Keratinocyte (primary cell): ENCODE measurements at regions not wholly inside any gene's neighbourhood (a gene's known extent, or its start where the extent isn't known, plus 50 kb on each side); places are given as distances from the start of the nearest gene placed in this dataset.

Source experiments
- DNase-seq: peaks from one replicate; pipeline ENCODE4 v3.0.0-alpha.2; 2011; ENCODE audit warnings: low read depth, missing footprints, low spot score
- FAIRE-seq: peaks from 2 replicates; lab custom pipeline; 2011; peaks lifted over from hg19 to GRCh38; lab: Jason Lieb, UNC
- H2AFZ ChIP-seq: 2 replicates; pipeline ENCODE4 v1.6.0; 2012; ENCODE audit warnings: low read length, control low read depth, inconsistent platforms; ENCODE audit not compliant: control insufficient read depth
- H3K27ac ChIP-seq: 2 replicates; pipeline ENCODE4 v1.5.1; 2011; ENCODE audit warnings: low read length; ENCODE audit not compliant: control insufficient read depth, insufficient read depth
- H3K27me3 ChIP-seq: 3 replicates; pipeline ENCODE4 v1.6.0; 2011; ENCODE audit warnings: low read length; ENCODE audit not compliant: control insufficient read depth, insufficient read depth; ENCODE audit errors: extremely low read depth
- H3K36me3 ChIP-seq, 2 experiments: 2 replicates in 1 of 2; 3 replicates in 1 of 2; pipeline ENCODE4 v1.5.1; 2011; ENCODE audit warnings: low read length in 2 of 2, mild to moderate bottlenecking in 1 of 2; ENCODE audit not compliant: control insufficient read depth in 2 of 2, insufficient read depth in 2 of 2; ENCODE audit errors: extremely low read depth in 1 of 2
- H3K4me1 ChIP-seq: 3 replicates; pipeline ENCODE4 v1.5.1; 2011; ENCODE audit warnings: low read length; ENCODE audit not compliant: control insufficient read depth, insufficient read depth; ENCODE audit errors: extremely low read depth
- H3K4me2 ChIP-seq: 3 replicates; pipeline ENCODE4 v1.6.0; 2011; ENCODE audit warnings: low read depth, low read length; ENCODE audit not compliant: control insufficient read depth, insufficient read depth; ENCODE audit errors: extremely low read depth
- H3K4me3 ChIP-seq, 3 experiments: fragments of 200-600 bp in 1 of 3; sonication (generic) in 1 of 3; 2 replicates in 2 of 3; 3 replicates in 1 of 3; pipeline ENCODE4 v1.5.1; 2011 to 2016; ENCODE audit warnings: low read length in 3 of 3, mild to moderate bottlenecking in 3 of 3, control low read depth in 2 of 3, inconsistent platforms in 1 of 3, low read depth in 1 of 3, mixed read lengths in 1 of 3, mixed run types in 1 of 3, moderate library complexity in 1 of 3; ENCODE audit not compliant: control insufficient read depth in 2 of 3, insufficient read depth in 2 of 3; ENCODE audit errors: extremely low read depth in 1 of 3
- H3K79me2 ChIP-seq: 2 replicates; pipeline ENCODE4 v1.6.0; 2012; ENCODE audit warnings: low read length; ENCODE audit not compliant: control insufficient read depth, insufficient read depth
- H3K9ac ChIP-seq: 3 replicates; pipeline ENCODE4 v1.6.0; 2011; ENCODE audit warnings: low read length; ENCODE audit not compliant: control insufficient read depth, insufficient read depth; ENCODE audit errors: extremely low read depth
- H3K9me1 ChIP-seq: 3 replicates; pipeline ENCODE4 v1.6.0; 2011; ENCODE audit warnings: low read length; ENCODE audit not compliant: control insufficient read depth, insufficient read depth; ENCODE audit errors: extremely low read depth
- H3K9me3 ChIP-seq: 2 replicates; pipeline ENCODE4 v1.5.1; 2012; ENCODE audit warnings: low read depth, low read length; ENCODE audit not compliant: control insufficient read depth
- H4K20me1 ChIP-seq: 3 replicates; pipeline ENCODE4 v1.6.0; 2011; ENCODE audit warnings: low read length; ENCODE audit not compliant: control insufficient read depth, insufficient read depth; ENCODE audit errors: extremely low read depth
- EZH2 ChIP-seq: IDR thresholded peaks from one replicate; pipeline ENCODE4 v1.6.1; 2012; ENCODE audit warnings: inconsistent platforms, mild to moderate bottlenecking, low read length, moderate library complexity
- dilution Hi-C: fragments of 300-500 bp; cut with MboI; formaldehyde crosslinking; loops from one replicate; pipeline ENCODE4 v1.7.0; 2020; ENCODE audit warnings: low sequenced_read_pairs; ENCODE audit not compliant: extremely low pct_ligation_motif_present
- TF ChIP-seq, protein P1 (sequence below), 3 experiments: IDR thresholded peaks in 1 of 3; conservative IDR thresholded peaks in 1 of 3; optimal IDR thresholded peaks in 1 of 3; 2 replicates in 2 of 3; 3 replicates in 1 of 3; pipeline versions ENCODE3 to v1.5.1; 2011; ENCODE audit warnings: low read length in 3 of 3, mild to moderate bottlenecking in 3 of 3, moderate library complexity in 2 of 3, control low read depth in 1 of 3, inconsistent platforms in 1 of 3; ENCODE audit not compliant: insufficient read depth in 2 of 3; ENCODE audit errors: extremely low read depth in 1 of 3

DNA sequence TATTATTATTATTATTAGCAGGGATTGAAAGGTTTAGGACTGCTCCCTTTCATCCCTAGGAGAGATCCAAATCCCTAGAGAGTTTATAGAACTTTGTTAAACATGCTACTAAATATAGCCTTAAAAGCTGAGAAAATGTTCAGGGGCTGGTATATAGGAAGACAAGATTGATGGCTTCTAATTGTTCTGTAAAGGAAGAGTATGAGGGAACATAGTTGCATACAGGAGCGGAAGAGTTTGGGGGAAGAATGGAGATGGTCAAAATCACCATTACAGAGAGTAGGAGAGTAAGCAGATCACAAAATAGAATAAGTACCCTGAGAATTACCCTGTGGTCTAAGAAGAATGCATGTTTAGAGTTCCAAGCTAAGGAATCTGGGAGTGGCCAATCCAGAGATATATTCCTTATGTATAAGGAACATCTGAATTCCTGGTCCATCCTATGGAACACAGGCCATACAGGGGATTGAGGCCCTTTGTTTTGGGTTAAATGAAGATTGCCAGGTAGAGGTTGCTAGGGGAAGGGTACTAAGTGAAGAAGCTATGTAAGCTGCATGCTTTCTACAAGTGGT is 158.0 kb upstream of the APC start:
- FAIRE-seq, result no peak
- dilution Hi-C loops, result no loop called here
- TF ChIP-seq, protein P1, sequence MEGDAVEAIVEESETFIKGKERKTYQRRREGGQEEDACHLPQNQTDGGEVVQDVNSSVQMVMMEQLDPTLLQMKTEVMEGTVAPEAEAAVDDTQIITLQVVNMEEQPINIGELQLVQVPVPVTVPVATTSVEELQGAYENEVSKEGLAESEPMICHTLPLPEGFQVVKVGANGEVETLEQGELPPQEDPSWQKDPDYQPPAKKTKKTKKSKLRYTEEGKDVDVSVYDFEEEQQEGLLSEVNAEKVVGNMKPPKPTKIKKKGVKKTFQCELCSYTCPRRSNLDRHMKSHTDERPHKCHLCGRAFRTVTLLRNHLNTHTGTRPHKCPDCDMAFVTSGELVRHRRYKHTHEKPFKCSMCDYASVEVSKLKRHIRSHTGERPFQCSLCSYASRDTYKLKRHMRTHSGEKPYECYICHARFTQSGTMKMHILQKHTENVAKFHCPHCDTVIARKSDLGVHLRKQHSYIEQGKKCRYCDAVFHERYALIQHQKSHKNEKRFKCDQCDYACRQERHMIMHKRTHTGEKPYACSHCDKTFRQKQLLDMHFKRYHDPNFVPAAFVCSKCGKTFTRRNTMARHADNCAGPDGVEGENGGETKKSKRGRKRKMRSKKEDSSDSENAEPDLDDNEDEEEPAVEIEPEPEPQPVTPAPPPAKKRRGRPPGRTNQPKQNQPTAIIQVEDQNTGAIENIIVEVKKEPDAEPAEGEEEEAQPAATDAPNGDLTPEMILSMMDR (optimal IDR thresholded peaks at IDR 0.05 in 1 of 3, IDR thresholded peaks at IDR 0.05 in 1 of 3, conservative IDR thresholded peaks at IDR 0.05 in 1 of 3; ENCODE audit: extremely low read depth in 1 of 3, insufficient read depth in 2 of 3, low read length in 3 of 3), result no peak
- TF ChIP-seq EZH2, result no peak

DNA sequence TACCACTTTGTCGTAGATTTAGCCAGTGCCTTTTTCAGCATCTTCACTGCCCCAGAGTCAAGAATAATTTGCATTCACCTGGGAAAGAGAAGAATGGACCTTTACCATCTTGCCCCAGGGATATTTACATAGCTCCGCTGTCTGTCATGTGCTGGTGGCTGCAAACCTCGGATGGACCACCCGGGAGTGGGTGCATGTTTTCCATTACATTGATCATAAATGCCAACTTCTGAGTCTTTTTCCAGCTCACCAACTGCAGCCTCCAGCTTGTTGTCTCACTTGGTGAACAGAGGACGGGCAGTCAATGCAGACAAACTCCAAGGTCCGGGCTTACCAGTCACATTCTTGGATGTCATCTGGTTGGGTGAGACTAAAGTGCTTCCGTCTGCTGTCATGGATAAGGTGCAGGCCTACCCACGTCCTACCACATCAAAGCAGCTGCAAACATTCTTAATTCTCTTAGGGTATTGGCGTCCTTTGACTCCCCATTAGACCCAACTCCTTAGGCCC is 155.8 kb upstream of the APC start:
- Histone ChIP-seq H3K4me3 (no peak overlapping the region), H3K4me2 (no peak overlapping the region), H3K9me1 (no peaks in the 10 kb centered on the region), H3K9me3 (no peaks in the 10 kb centered on the region), H4K20me1 (no peaks in the 10 kb centered on the region), H3K36me3 (no peaks in the 10 kb centered on the region), H3K27ac (no peak overlapping the region), H3K9ac (no peak overlapping the region), H3K4me1 (no peaks in the 10 kb centered on the region), H3K79me2 (no peaks in the 10 kb centered on the region), H2AFZ (no peak overlapping the region), H3K27me3 (peaks cover 2% of the 10 kb centered on the region)
- TF ChIP-seq, protein P1 (optimal IDR thresholded peaks at IDR 0.05 in 1 of 3, IDR thresholded peaks at IDR 0.05 in 1 of 3, conservative IDR thresholded peaks at IDR 0.05 in 1 of 3; ENCODE audit: extremely low read depth in 1 of 3, insufficient read depth in 2 of 3, low read length in 3 of 3), result no peak
- no peak for TF ChIP-seq EZH2
- dilution Hi-C loops, result no loop called here
- no peak for FAIRE-seq
- DNase-seq, result no peak

More for the DNA sequence above, 158.0 kb upstream of the APC start:
- Histone ChIP-seq H3K79me2 (no peaks in the 10 kb centered on the region), H3K27ac (no peak overlapping the region), H3K9me1 (no peaks in the 10 kb centered on the region), H3K9me3 (no peaks in the 10 kb centered on the region), H2AFZ (no peak overlapping the region), H3K4me1 (no peaks in the 10 kb centered on the region), H3K9ac (no peak overlapping the region), H3K36me3 (no peaks in the 10 kb centered on the region), H3K4me3 (no peak overlapping the region), H4K20me1 (no peaks in the 10 kb centered on the region), H3K27me3 (no peaks in the 10 kb centered on the region), H3K4me2 (no peak overlapping the region)
- no peak for DNase-seq
